Adrenal gland (tissue), 5 donors: ENCODE measurements at regions not wholly inside any gene's neighbourhood (a gene's known extent, or its start where the extent isn't known, plus 50 kb on each side); places are given as distances from the start of the nearest gene placed in this dataset.

Experiments
- CTCF ChIP-seq, 6 experiments: fragments of 450-650 bp in 4 of 6; fragments of 200-600 bp in 2 of 6; sonication (generic) in 1 of 6; IDR thresholded peaks; 1 replicate in 5 of 6; 2 replicates in 1 of 6; pipeline versions ENCODE4 v1.5.1 to v1.8.0; 2016 to 2021; ENCODE audit warnings: antibody characterized with exemption in 6 of 6, mild to moderate bottlenecking in 2 of 6, moderate library complexity in 1 of 6
- POLR2A ChIP-seq, 2 donors: fragments of 450-650 bp; IDR thresholded peaks; one replicate each; pipeline ENCODE4 v1.6.1; 2017; ENCODE audit warnings: antibody characterized with exemption in 2 of 2, mild to moderate bottlenecking in 2 of 2, moderate library complexity in 1 of 2
- donor health status: DM: no; HTN: no; CAD: no.

- no peak for TF ChIP-seq CTCF (IDR thresholded peaks at IDR 0.05)
- TF ChIP-seq POLR2A (IDR thresholded peaks at IDR 0.05), result no peak
Observed at GRCh38 chr11:42422090-42422489, 889.7 kb upstream of the API5 start.
